AG09309 (cell line): ENCODE measurements at regions not wholly inside any gene's neighbourhood (a gene's known extent, or its start where the extent isn't known, plus 50 kb on each side); places are given as distances from the start of the nearest gene placed in this dataset.
A peak's percentile ranks its signal among the peaks of the same experiment; 100 is the strongest.

ENCODE experiments used
- DNase-seq: peaks from one replicate; pipeline ENCODE4 v3.0.0-alpha.2; 2010; ENCODE audit warnings: low read depth
- H3K4me3 ChIP-seq: 2 replicates; pipeline ENCODE4 v1.5.1; 2011; ENCODE audit warnings: mild to moderate bottlenecking, low read depth, low read length, moderate library complexity; ENCODE audit not compliant: control insufficient read depth
- CTCF ChIP-seq: IDR thresholded peaks from 2 replicates; pipeline ENCODE4 v1.5.1; 2011; ENCODE audit warnings: mild to moderate bottlenecking, low read depth, low read length, inconsistent platforms; ENCODE audit not compliant: insufficient read depth, control insufficient read depth; ENCODE audit errors: missing control alignments

- no peak for DNase-seq
- TF ChIP-seq CTCF = no peak
- H3K4me3 ChIP-seq = no peak overlapping the region
Measured at GRCh38 chr9:78123808-78124207, 92.2 kb upstream of the GNAQ start.

GRCh38 chr9:78122631-78123030 is 91.0 kb upstream of the GNAQ start:
- no peak for TF ChIP-seq CTCF

GRCh38 chr9:78121488-78121887 is 89.9 kb upstream of the GNAQ start:
- no peak overlapping the region for H3K4me3 ChIP-seq
- peak; percentile 72 for TF ChIP-seq CTCF
- DNase-seq = peak; percentile 23

More at GRCh38 chr9:78122631-78123030, 91.0 kb upstream of the GNAQ start:
- H3K4me3 ChIP-seq = no peak overlapping the region
- no peak for DNase-seq

- no peak for TF ChIP-seq CTCF
- H3K4me3 ChIP-seq = no peak overlapping the region
- peak; percentile 61 for DNase-seq
Measured at GRCh38 chr9:78118742-78119473, 87.3 kb upstream of the GNAQ start.

- TF ChIP-seq CTCF = peak; percentile 30
- no peak for DNase-seq
- no peak overlapping the region for H3K4me3 ChIP-seq
Measured at GRCh38 chr9:78115073-78115472, 83.5 kb upstream of the GNAQ start.

GRCh38 chr9:78114581-78114980 is 83.0 kb upstream of the GNAQ start:
- TF ChIP-seq CTCF = no peak
- no peak for DNase-seq
- no peak overlapping the region for H3K4me3 ChIP-seq
